ENCODE measurements at regions not wholly inside any gene's neighbourhood (a gene's known extent, or its start where the extent isn't known, plus 50 kb on each side); places are given as distances from the start of the nearest gene placed in this dataset.

DNA sequence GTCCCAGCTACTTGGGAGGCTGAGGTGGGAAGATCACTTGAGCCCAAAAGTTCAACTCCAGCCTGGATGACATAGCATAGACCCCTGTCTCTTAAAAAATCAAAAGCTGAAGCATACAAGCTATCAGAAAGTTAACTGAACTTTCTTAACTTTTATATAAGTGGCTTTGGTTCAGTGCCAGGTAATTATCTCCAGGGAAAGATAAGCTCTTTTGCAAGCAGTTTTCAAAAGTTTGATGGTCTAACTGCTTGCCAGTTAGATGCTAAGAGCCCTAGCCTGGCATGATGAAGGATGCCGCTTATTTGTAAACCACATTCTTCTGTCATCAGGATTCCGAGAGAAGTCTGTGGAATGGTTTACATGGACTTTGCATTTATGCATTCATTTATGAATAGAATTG, 409.1 kb downstream of the AEBP2 start:
- no peak for DNase-seq (ENCODE audit: low spot score)
- H3K27ac Mint-ChIP-seq (ENCODE audit: unreplicated experiment) = no peak overlapping the region
- no peaks in the 10 kb centered on the region for H3K36me3 Mint-ChIP-seq (ENCODE audit: low read depth, unreplicated experiment)
- H3K27me3 Mint-ChIP-seq (ENCODE audit: unreplicated experiment) = peaks cover 6% of the 10 kb centered on the region
- H3K4me1 Mint-ChIP-seq (ENCODE audit: unreplicated experiment) = no peaks in the 10 kb centered on the region
- H3K4me3 Mint-ChIP-seq (ENCODE audit: unreplicated experiment) = no peak overlapping the region
- H3K9me3 Mint-ChIP-seq (ENCODE audit: unreplicated experiment) = peaks cover 5% of the 10 kb centered on the region
- TF ChIP-seq, protein P1, sequence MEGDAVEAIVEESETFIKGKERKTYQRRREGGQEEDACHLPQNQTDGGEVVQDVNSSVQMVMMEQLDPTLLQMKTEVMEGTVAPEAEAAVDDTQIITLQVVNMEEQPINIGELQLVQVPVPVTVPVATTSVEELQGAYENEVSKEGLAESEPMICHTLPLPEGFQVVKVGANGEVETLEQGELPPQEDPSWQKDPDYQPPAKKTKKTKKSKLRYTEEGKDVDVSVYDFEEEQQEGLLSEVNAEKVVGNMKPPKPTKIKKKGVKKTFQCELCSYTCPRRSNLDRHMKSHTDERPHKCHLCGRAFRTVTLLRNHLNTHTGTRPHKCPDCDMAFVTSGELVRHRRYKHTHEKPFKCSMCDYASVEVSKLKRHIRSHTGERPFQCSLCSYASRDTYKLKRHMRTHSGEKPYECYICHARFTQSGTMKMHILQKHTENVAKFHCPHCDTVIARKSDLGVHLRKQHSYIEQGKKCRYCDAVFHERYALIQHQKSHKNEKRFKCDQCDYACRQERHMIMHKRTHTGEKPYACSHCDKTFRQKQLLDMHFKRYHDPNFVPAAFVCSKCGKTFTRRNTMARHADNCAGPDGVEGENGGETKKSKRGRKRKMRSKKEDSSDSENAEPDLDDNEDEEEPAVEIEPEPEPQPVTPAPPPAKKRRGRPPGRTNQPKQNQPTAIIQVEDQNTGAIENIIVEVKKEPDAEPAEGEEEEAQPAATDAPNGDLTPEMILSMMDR (IDR thresholded peaks at IDR 0.05; ENCODE audit: unreplicated experiment) = no peak

DNA sequence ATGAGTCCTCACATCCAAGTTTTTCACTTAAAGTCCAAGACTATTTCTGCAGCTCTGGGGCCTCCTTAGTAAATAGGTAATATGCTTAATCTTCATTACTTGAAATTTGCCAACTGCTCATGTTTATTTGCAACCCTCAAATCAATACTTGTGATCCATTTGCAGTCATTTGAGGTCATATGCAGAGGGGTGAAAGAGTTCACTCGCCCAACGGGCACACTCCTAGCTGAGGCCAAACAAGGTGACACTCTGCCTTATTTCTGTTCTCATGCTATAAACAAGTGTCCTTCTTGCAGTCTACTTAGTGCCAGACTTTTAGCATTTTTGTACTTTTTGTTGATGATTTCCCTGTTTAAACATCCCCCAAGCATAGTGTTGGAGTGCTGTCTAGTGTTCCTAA, 409.9 kb downstream of the AEBP2 start:
- Mint-ChIP-seq H3K36me3 (ENCODE audit: low read depth, unreplicated experiment) (no peaks in the 10 kb centered on the region), H3K9me3 (ENCODE audit: unreplicated experiment) (peaks cover 5% of the 10 kb centered on the region), H3K27me3 (ENCODE audit: unreplicated experiment) (peaks cover 6% of the 10 kb centered on the region), H3K4me3 (ENCODE audit: unreplicated experiment) (no peak overlapping the region), H3K4me1 (ENCODE audit: unreplicated experiment) (no peaks in the 10 kb centered on the region), H3K27ac (ENCODE audit: unreplicated experiment) (no peak overlapping the region)
- TF ChIP-seq, protein P1 (IDR thresholded peaks at IDR 0.05; ENCODE audit: unreplicated experiment) = no peak
- DNase-seq (ENCODE audit: low spot score) = no peak

DNA sequence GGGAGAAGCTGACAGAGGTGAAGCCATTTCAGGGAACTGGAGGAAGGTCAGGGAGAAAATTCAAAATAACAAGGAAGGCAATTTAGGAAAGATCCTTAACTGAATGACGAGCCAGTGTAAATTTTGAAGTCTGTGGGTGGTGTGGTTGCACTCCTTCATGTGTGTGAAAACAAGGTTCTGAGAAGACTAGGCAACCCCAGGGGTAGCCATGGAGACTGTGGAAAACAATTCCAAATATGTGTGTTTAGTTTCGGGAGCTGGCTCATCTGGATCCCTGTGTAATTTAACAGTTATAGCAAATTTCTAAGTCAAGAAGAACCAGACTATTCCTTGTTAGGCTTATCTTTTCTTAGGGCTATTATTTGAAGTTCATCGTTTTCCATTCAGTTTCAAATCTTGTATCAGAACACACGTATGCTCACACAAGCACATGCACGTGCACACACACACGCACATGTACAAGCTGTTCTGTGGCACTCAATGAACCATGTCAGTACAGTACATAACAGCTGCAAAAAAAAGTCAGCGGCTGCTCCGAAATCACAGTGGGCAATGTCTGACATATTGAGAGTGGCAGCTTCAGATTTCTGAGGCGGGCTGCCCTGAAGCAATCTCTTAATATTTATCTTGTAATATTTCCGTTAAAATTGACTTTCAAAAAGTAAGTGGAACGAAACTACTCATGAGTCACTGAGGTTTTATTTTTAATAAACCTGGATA, 411.2 kb downstream of the AEBP2 start:
- H3K4me3 Mint-ChIP-seq (ENCODE audit: unreplicated experiment) = no peak overlapping the region
- no peak overlapping the region for H3K27ac Mint-ChIP-seq (ENCODE audit: unreplicated experiment)

DNA sequence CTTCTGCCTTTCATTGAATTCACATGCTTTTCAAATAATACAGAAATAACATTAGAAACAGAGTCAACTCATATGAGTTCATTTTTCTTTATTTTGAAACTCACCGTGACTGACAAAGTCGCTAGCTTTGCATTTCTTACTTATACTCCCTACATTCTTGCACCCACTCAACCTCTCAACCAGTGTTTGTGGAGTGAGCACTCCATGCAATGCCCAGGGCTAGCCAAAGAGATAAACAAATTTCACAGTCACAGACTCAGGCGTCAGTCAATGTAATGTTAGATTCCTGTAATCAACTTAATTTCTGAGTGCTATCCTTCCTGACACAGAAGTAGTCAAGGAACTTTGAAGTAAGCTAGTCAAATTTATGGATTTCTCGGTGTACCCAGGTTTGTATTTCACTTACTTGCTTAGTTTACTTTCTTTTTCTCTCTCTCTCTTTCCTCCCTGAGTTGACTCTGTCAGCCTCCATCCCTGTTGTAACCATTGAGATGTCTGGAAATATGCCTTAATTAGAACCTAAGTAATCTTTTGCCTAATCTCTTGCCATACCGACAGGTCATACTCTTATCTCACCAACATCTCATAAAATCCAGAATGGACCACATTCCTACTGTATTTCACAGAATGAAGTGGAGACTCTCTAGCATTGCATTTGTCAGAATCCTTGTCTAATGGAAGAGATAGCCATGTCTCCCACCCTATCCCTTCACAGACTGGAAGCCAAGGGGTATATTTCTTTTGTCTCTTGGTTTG, 413.0 kb downstream of the AEBP2 start:
- Mint-ChIP-seq H3K27me3 (ENCODE audit: unreplicated experiment) (peaks cover 6% of the 10 kb centered on the region), H3K4me1 (ENCODE audit: unreplicated experiment) (no peaks in the 10 kb centered on the region), H3K36me3 (ENCODE audit: low read depth, unreplicated experiment) (no peaks in the 10 kb centered on the region), H3K9me3 (ENCODE audit: unreplicated experiment) (peaks cover 5% of the 10 kb centered on the region), H3K4me3 (ENCODE audit: unreplicated experiment) (no peak overlapping the region), H3K27ac (ENCODE audit: unreplicated experiment) (no peak overlapping the region)
- TF ChIP-seq, protein P1 (IDR thresholded peaks at IDR 0.05; ENCODE audit: unreplicated experiment) = no peak
- DNase-seq (ENCODE audit: low spot score) = no peak

More for the DNA sequence above, 411.2 kb downstream of the AEBP2 start:
- TF ChIP-seq, protein P1 (IDR thresholded peaks at IDR 0.05; ENCODE audit: unreplicated experiment) = no peak
- Mint-ChIP-seq H3K4me1 (ENCODE audit: unreplicated experiment) (no peaks in the 10 kb centered on the region), H3K9me3 (ENCODE audit: unreplicated experiment) (peaks cover 5% of the 10 kb centered on the region), H3K36me3 (ENCODE audit: low read depth, unreplicated experiment) (no peaks in the 10 kb centered on the region), H3K27me3 (ENCODE audit: unreplicated experiment) (peaks cover 6% of the 10 kb centered on the region)
- DNase-seq (ENCODE audit: low spot score) = no peak

DNA sequence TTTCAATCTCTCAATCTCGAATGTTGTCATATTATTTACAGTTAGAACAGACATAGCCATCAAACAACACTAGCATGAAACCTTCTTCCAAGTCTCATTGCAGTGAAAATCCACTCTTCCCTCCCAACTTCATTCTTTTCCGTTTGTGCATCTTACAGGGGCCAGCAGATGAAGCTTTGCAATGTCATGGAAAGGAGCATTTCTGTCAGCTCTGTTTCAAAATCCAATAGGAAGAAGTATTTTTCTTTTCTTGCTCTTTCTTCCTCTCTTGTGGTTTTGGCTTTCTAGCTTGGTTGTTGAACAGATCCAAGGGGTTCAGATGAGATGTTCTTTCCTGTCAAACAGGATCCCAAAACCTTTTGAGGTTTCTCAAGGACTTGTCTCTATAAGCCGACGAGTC, 416.6 kb downstream of the AEBP2 start:
- no peak overlapping the region for H3K27ac Mint-ChIP-seq (ENCODE audit: unreplicated experiment)
- H3K36me3 Mint-ChIP-seq (ENCODE audit: low read depth, unreplicated experiment) = no peaks in the 10 kb centered on the region
- H3K27me3 Mint-ChIP-seq (ENCODE audit: unreplicated experiment) = peaks cover 2% of the 10 kb centered on the region
- TF ChIP-seq, protein P1 (IDR thresholded peaks at IDR 0.05; ENCODE audit: unreplicated experiment) = no peak
- H3K4me3 Mint-ChIP-seq (ENCODE audit: unreplicated experiment) = no peak overlapping the region
- H3K9me3 Mint-ChIP-seq (ENCODE audit: unreplicated experiment) = no peaks in the 10 kb centered on the region
- H3K4me1 Mint-ChIP-seq (ENCODE audit: unreplicated experiment) = no peaks in the 10 kb centered on the region
- DNase-seq (ENCODE audit: low spot score) = no peak
